ENCODE measurements at regions not wholly inside any gene's neighbourhood (a gene's known extent, or its start where the extent isn't known, plus 50 kb on each side); places are given as distances from the start of the nearest gene placed in this dataset.
"Not testable (repeated sequence)": the region's sequence is repeated elsewhere in the genome, so short reads cannot be mapped to it uniquely, and the experiment has no call there.

GRCh38 chr5:168089201-168089887 is 202.1 kb upstream of the WWC1 start:
- no peak overlapping the region for H3K4me3 ChIP-seq (ENCODE audit: low read depth, low read length)
- in situ Hi-C loops (cut with HindIII; ENCODE audit: low sequenced_read_pairs) = no loop called here
- DNase-seq (ENCODE audit: low read depth) = no peak
- TF ChIP-seq CTCF (IDR thresholded peaks at IDR 0.05; ENCODE audit: low read depth, low read length, missing control alignments) = no peak

GRCh38 chr5:168092209-168093185 is 198.9 kb upstream of the WWC1 start:
- in situ Hi-C loops (cut with HindIII; ENCODE audit: low sequenced_read_pairs) = no loop called here
- H3K4me3 ChIP-seq (ENCODE audit: low read depth, low read length) = no peak overlapping the region
- no peak for TF ChIP-seq CTCF (IDR thresholded peaks at IDR 0.05; ENCODE audit: low read depth, low read length, missing control alignments)
- no peak for DNase-seq (ENCODE audit: low read depth)

GRCh38 chr5:168093200-168093910 is 198.1 kb upstream of the WWC1 start:
- TF ChIP-seq CTCF (IDR thresholded peaks at IDR 0.05; ENCODE audit: low read depth, low read length, missing control alignments) = no peak
- in situ Hi-C loops (cut with HindIII; ENCODE audit: low sequenced_read_pairs) = no loop called here
- no peak for DNase-seq (ENCODE audit: low read depth)
- no peak overlapping the region for H3K4me3 ChIP-seq (ENCODE audit: low read depth, low read length)

- DNase-seq (ENCODE audit: low read depth) = no peak
- in situ Hi-C loops (cut with HindIII; ENCODE audit: low sequenced_read_pairs) = no loop called here
- TF ChIP-seq CTCF (IDR thresholded peaks at IDR 0.05; ENCODE audit: low read depth, low read length, missing control alignments) = no peak
- no peak overlapping the region for H3K4me3 ChIP-seq (ENCODE audit: low read depth, low read length)
Measured at GRCh38 chr5:168096525-168096924, 194.9 kb upstream of the WWC1 start.

- in situ Hi-C loops (cut with HindIII; ENCODE audit: low sequenced_read_pairs) = no loop called here
- DNase-seq (ENCODE audit: low read depth) = no peak
- TF ChIP-seq CTCF (IDR thresholded peaks at IDR 0.05; ENCODE audit: low read depth, low read length, missing control alignments) = no peak
- no peak overlapping the region for H3K4me3 ChIP-seq (ENCODE audit: low read depth, low read length)
Measured at GRCh38 chr5:168097876-168098653, 193.4 kb upstream of the WWC1 start.

GRCh38 chr5:168101352-168101751 is 190.1 kb upstream of the WWC1 start:
- no peak overlapping the region for H3K4me3 ChIP-seq (ENCODE audit: low read depth, low read length)
- no peak for DNase-seq (ENCODE audit: low read depth)
- no peak for TF ChIP-seq CTCF (IDR thresholded peaks at IDR 0.05; ENCODE audit: low read depth, low read length, missing control alignments)
- in situ Hi-C loops (cut with HindIII; ENCODE audit: low sequenced_read_pairs) = no loop called here

GRCh38 chr5:168103018-168103417 is 188.4 kb upstream of the WWC1 start:
- DNase-seq (ENCODE audit: low read depth); H3K4me3 ChIP-seq (ENCODE audit: low read depth, low read length); in situ Hi-C loops (cut with HindIII; ENCODE audit: low sequenced_read_pairs): not testable (repeated sequence)

Data from astrocyte of the cerebellum (primary cell).